Left ventricle myocardium inferior (tissue), 1 donor: ENCODE measurements at regions not wholly inside any gene's neighbourhood (a gene's known extent, or its start where the extent isn't known, plus 50 kb on each side); places are given as distances from the start of the nearest gene placed in this dataset.
A peak's percentile ranks its signal among the peaks of the same experiment; 100 is the strongest.

ENCODE experiments used
- DNase-seq: peaks from one replicate; pipeline ENCODE4 v3.0.0-alpha.2; 2020
- H3K27ac ChIP-seq: fragments of 200-600 bp; replicated peaks from 2 replicates; pipeline ENCODE4 v1.8.0; 2021
- H3K27me3 ChIP-seq: fragments of 200-600 bp; 2 replicates; pipeline ENCODE4 v1.8.0; 2021; ENCODE audit warnings: low read depth
- H3K36me3 ChIP-seq: fragments of 200-600 bp; 2 replicates; pipeline ENCODE4 v1.8.0; 2021
- H3K4me1 ChIP-seq: fragments of 200-600 bp; 2 replicates; pipeline ENCODE4 v1.8.0; 2021
- H3K4me3 ChIP-seq: fragments of 200-600 bp; 2 replicates; pipeline ENCODE4 v1.8.0; 2021; ENCODE audit warnings: mild to moderate bottlenecking, moderate library complexity
- H3K9me3 ChIP-seq: fragments of 200-600 bp; replicated peaks from 2 replicates; pipeline ENCODE4 v1.8.0; 2021
- intact Hi-C: fragments of 100-400 bp; cut with micrococcal nuclease; formaldehyde crosslinking; loops from one replicate; pipeline ENCODE4 v1.11.0; 2022
- TF ChIP-seq, protein P1 (sequence below): fragments of 200-600 bp; IDR thresholded peaks from 2 replicates; pipeline ENCODE4 v1.8.0; 2021; ENCODE audit warnings: antibody characterized with exemption, mild to moderate bottlenecking, borderline replicate concordance
- donor health status: DM: no; HTN: yes; CAD: no; lungs with severe emphysema.

DNA sequence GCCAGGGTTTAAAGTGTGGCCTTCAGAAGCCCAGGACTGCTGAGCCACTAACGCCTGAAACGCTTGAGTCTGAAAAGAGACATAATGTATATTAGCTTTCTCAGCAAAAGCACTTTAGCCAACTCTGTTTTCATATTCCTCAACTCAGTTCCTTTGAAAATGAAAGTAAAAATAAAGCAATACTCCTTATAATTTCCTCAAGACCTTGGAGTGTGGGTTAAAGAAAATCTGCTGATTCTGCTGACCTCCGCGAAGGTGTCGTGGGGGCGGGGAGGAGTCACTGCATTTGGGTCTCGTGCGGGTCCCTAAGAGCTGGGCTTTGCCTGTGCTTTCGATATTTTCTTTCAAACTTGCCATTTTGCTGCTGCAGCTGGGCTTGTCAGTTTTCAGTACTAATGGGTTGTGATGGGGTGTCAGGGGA, 142.2 kb upstream of the ARID1B start:
- TF ChIP-seq, protein P1, sequence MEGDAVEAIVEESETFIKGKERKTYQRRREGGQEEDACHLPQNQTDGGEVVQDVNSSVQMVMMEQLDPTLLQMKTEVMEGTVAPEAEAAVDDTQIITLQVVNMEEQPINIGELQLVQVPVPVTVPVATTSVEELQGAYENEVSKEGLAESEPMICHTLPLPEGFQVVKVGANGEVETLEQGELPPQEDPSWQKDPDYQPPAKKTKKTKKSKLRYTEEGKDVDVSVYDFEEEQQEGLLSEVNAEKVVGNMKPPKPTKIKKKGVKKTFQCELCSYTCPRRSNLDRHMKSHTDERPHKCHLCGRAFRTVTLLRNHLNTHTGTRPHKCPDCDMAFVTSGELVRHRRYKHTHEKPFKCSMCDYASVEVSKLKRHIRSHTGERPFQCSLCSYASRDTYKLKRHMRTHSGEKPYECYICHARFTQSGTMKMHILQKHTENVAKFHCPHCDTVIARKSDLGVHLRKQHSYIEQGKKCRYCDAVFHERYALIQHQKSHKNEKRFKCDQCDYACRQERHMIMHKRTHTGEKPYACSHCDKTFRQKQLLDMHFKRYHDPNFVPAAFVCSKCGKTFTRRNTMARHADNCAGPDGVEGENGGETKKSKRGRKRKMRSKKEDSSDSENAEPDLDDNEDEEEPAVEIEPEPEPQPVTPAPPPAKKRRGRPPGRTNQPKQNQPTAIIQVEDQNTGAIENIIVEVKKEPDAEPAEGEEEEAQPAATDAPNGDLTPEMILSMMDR = no peak
- Histone ChIP-seq H3K4me1 (peaks cover 11% of the 10 kb centered on the region), H3K36me3 (no peaks in the 10 kb centered on the region), H3K4me3 (peak overlapping the region; percentile 54), H3K27ac (no peak overlapping the region), H3K27me3 (no peaks in the 10 kb centered on the region), H3K9me3 (no peaks in the 10 kb centered on the region)
- DNase-seq = no peak
- intact Hi-C loops = no loop called here

- Histone ChIP-seq H3K27me3 (no peaks in the 10 kb centered on the region), H3K9me3 (no peaks in the 10 kb centered on the region), H3K27ac (no peak overlapping the region), H3K36me3 (no peaks in the 10 kb centered on the region), H3K4me3 (no peak overlapping the region), H3K4me1 (peaks cover 11% of the 10 kb centered on the region)
- no peak for DNase-seq
- TF ChIP-seq, protein P1 = no peak
- intact Hi-C loops = no loop called here
Measured at GRCh38 chr6:156634048-156634447, 143.1 kb upstream of the ARID1B start.

DNA sequence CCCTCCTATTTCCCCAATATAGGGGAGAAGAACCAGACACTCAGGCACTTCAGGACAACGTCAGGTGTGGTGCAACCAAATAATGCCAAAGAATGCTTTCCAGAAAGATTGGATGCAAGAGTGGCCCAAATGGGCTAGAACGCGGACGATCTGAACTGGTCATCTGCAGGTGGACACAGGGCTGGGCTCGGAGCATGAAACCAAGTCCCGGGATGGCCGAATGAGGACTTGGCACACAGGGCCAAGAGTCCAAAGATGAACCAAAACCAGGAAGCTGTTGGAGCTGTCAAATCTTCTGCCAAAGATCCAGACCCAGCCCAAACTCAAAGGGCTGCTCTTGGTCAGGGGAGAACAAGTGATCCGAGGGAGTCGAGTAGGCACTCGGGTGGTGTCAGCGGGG, 143.9 kb upstream of the ARID1B start:
- H3K4me3 ChIP-seq = no peak overlapping the region
- intact Hi-C loops = no loop called here
- TF ChIP-seq, protein P1 = no peak
- H3K9me3 ChIP-seq = no peaks in the 10 kb centered on the region
- H3K36me3 ChIP-seq = no peaks in the 10 kb centered on the region
- H3K27ac ChIP-seq = no peak overlapping the region
- no peaks in the 10 kb centered on the region for H3K27me3 ChIP-seq
- peaks cover 11% of the 10 kb centered on the region for H3K4me1 ChIP-seq
- DNase-seq = no peak

DNA sequence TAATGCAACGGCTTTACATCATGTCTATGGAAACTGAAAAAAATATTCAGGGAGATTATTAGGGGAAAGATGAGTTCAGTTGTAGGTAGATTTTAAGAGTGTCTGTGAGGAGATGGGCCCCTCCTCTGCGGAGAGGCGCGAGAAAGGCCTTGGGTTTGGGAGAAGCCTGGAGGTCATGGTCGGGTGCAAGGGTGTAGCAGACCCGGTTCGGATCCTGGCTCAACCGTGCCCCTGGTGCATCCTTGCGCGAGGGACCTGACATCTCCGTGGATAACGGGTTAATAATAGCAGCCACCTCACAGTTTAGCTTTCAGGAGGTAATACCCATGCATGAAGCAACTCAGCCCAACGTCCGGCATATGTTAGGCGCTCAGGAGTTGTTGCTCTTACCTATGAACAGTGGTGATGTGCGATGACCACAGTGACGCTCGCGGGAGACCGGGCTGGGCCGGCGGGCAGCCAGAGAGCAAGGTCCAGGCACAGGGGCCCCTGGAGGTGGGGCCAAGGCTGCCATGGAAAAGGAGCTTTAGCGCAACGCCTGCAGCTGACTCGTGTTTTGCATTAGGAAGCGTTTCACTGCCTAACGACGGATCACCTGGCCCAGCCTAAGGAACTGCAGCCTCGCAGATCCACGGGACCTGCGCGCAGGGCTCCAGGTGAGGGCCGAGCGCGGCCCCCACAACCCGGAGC, 146.4 kb upstream of the ARID1B start:
- no peaks in the 10 kb centered on the region for H3K9me3 ChIP-seq
- no peak overlapping the region for H3K27ac ChIP-seq
- H3K4me1 ChIP-seq = peaks cover 11% of the 10 kb centered on the region
- intact Hi-C loops = no loop called here
- H3K36me3 ChIP-seq = no peaks in the 10 kb centered on the region
- DNase-seq = no peak
- no peaks in the 10 kb centered on the region for H3K27me3 ChIP-seq
- TF ChIP-seq, protein P1 = no peak
- no peak overlapping the region for H3K4me3 ChIP-seq

- intact Hi-C loops = no loop called here
- H3K27me3 ChIP-seq = no peaks in the 10 kb centered on the region
- no peaks in the 10 kb centered on the region for H3K9me3 ChIP-seq
- H3K36me3 ChIP-seq = no peaks in the 10 kb centered on the region
- H3K27ac ChIP-seq = no peak overlapping the region
- TF ChIP-seq, protein P1 = no peak
- DNase-seq = no peak
- peaks cover under 1% of the 10 kb centered on the region for H3K4me1 ChIP-seq
- H3K4me3 ChIP-seq = no peak overlapping the region
Measured at GRCh38 chr6:156628805-156629204, 148.4 kb upstream of the ARID1B start.
